ENCODE measurements at regions not wholly inside any gene's neighbourhood (a gene's known extent, or its start where the extent isn't known, plus 50 kb on each side); places are given as distances from the start of the nearest gene placed in this dataset.
"Not testable (repeated sequence)": the region's sequence is repeated elsewhere in the genome, so short reads cannot be mapped to it uniquely, and the experiment has no call there.

DNA sequence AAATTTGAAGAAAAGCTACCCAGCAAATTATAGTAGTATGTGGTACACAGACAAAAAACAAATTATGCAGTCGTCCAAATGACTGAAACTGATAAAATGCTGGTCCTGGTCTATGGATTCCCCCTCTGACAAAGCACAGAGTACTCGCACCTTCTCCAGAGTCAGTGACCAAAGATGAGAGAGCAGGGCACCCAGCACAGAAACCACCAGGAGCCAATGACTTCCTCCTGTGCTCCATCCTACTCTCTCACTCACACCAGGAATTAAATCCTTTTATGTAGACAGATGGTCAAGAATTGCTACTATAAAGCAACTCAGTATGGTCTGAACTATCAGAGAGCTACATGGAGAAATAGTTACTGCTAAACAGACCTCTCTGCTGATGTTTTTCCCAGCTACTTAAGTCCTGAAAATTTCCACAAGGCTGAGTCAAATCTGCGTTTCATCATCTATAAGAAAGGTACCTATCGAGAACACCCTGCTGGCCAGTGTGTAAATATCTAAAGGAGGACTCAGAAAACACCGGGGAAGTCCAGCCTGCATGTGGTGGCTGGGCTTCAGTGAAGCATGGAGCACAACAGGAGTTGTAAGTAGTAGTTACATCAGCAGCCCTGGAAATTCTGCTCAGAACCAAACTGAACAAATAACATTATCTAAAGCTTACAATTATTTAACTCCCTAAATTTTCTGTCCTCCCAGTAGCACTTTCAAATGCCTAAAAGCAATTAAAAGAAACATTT lies 84.5 kb upstream of the FBXO28 start:
- H3K4me3 ChIP-seq (ENCODE audit: low read depth, low read length), result not testable (repeated sequence)

- not testable (repeated sequence) for H3K4me3 ChIP-seq (ENCODE audit: low read depth, low read length)
Observed at GRCh38 chr1:224028802-224029201, 85.1 kb upstream of the FBXO28 start.

DNA sequence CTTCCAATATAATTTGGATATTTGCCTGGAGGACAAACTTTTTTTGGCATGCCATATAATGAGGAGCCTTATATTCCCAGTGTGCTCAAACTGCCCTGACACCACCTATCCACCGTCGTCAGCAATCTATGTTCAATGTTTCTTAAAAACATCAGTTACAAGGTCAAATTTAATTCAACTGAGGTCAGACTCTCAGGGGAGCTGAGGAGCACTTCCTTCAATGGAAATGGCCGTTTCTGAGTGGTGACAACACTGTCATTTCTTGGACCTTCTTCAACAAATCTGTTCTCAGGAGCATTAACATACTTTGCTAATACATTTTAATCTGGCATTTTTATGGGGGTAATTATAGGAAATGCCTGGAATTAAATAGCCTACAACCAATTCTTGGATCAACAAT lies 90.8 kb upstream of the FBXO28 start:
- not testable (repeated sequence) for H3K4me3 ChIP-seq (ENCODE audit: low read depth, low read length)

GRCh38 chr1:224022249-224022970 lies 91.5 kb upstream of the FBXO28 start:
- H3K4me3 ChIP-seq (ENCODE audit: low read depth, low read length), result not testable (repeated sequence)

DNA sequence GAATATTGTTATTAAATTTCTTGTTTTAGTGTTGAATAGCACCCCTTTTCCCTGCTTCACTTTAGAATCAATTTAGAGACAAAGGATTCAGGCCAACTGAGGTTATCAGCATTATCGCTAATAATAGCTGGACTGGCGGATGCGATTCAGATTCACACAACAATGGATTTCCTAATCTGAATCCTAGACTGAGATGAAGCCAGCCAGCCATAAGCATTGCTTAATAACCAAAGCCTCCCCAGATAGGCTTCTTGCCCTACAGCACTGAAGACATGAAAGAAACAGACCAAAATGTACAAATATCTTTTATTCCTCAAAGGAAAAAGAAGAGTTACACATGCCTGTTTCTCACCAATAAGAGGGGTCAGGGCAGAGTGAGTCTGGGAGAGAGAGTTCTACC lies 94.0 kb upstream of the FBXO28 start:
- not testable (repeated sequence) for H3K4me3 ChIP-seq (ENCODE audit: low read depth, low read length)

- not testable (repeated sequence) for H3K4me3 ChIP-seq (ENCODE audit: low read depth, low read length)
Observed at GRCh38 chr1:224015782-224016181, 98.1 kb upstream of the FBXO28 start.

GRCh38 chr1:224014330-224014649 lies 99.6 kb upstream of the FBXO28 start:
- no peak overlapping the region for H3K4me3 ChIP-seq (ENCODE audit: low read depth, low read length)

GRCh38 chr1:224013626-224014329 lies 100.1 kb upstream of the FBXO28 start:
- not testable (repeated sequence) for H3K4me3 ChIP-seq (ENCODE audit: low read depth, low read length)

GRCh38 chr1:224012807-224013434 lies 101.0 kb upstream of the FBXO28 start:
- H3K4me3 ChIP-seq (ENCODE audit: low read depth, low read length), result not testable (repeated sequence)

GRCh38 chr1:224012162-224012561 lies 101.7 kb upstream of the FBXO28 start:
- H3K4me3 ChIP-seq (ENCODE audit: low read depth, low read length), result not testable (repeated sequence)

- not testable (repeated sequence) for H3K4me3 ChIP-seq (ENCODE audit: low read depth, low read length)
Observed at GRCh38 chr1:224011751-224012150, 102.2 kb upstream of the FBXO28 start.

DNA sequence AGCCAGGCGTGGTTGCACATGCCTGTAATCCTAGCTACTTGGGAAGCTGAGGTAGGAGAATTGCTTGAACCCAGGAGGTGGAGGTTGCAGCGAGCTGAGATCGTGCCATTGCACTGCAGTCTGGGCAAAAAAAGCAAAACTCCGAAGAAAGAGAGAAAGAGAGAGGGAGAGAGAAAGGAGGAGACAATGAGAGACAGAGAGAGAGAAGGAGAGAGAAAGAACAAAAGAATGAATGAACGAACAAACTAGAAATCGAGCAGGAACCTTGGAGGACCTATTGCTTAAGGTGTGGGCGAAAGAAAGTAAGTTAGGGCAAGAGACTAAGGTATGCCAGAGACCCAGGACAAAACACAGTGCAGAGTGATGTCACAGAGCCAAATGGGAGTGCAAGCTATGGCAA lies 102.8 kb upstream of the FBXO28 start:
- not testable (repeated sequence) for H3K4me3 ChIP-seq (ENCODE audit: low read depth, low read length)

- H3K4me3 ChIP-seq (ENCODE audit: low read depth, low read length), result not testable (repeated sequence)
Observed at GRCh38 chr1:224005973-224006372, 107.9 kb upstream of the FBXO28 start.

GRCh38 chr1:224004552-224005315 lies 109.2 kb upstream of the FBXO28 start:
- not testable (repeated sequence) for H3K4me3 ChIP-seq (ENCODE audit: low read depth, low read length)

- H3K4me3 ChIP-seq (ENCODE audit: low read depth, low read length), result not testable (repeated sequence)
Observed at GRCh38 chr1:224003896-224004295, 110.0 kb upstream of the FBXO28 start.

DNA sequence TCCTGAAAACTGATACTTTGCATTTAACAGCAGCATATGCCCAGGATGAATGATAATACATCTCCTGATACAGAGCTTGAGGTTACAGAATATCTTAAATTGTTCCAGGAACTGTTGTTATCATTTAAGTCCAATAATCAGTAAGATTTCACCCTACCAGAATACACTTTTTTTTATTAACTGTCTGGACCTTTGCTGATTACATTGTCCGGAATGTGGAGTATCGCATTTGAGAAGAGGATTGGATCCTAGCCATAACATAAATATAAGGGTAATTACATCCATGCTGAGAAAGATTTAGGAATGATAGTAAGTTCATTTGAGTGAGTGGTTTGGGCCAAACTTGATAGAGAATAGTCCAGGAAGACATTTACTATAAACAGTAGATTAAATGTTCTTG lies 112.2 kb upstream of the FBXO28 start:
- not testable (repeated sequence) for H3K4me3 ChIP-seq (ENCODE audit: low read depth, low read length)

DNA sequence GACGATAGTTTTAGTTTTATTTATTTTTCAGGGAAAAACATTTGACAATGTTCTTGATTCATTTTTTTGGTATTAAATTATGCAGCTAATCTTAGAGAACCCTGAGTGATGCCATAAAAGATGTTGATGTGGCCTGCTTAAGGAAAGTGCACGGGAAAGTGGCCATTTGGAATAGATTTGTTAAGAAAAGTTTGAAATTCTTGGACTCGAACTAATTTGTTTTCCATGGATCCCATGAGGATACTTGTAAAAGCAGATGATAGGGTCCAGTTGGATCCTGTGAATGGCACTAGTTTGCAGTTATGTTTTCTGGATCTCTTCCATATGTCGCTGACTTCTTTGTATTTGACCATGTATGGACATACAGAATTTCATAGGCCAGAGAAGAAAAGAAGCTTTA lies 114.2 kb upstream of the FBXO28 start:
- H3K4me3 ChIP-seq (ENCODE audit: low read depth, low read length), result not testable (repeated sequence)

DNA sequence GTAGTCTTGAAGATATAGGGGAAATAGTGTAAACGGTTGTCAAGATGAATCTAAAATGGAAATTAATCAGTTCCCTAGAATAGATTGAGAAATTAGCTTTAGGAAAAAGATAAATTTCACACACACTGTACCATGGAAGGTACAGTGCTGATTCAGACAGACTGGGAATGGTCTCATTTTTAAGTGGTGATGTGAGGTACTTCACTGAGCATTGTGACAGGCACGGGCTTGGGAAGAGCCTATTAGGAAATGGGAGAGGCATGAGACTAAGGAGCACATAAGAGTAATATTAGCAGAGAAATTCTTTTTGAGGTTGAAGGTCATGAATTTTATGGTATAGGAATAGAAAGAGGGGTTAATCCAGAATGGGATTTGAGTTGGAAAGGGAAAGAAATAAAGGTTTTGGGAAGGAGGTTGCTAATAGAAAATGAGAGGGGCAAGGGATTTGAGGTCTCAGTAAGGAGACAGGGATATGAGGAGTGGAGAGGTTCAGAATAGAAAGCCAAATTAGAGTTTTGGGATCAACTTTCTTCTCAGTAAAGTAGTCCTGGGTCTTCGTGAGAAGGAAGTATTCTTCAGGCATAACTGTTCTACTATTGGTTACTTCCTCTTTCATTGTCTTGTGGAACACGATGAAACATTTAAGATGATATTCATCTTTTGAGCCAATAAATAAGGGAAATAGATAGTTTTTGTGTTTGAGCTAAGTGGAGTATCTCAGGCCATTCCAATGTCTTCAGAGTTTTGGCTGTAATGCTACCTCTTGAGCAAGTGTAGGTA lies 115.0 kb upstream of the FBXO28 start:
- H3K4me3 ChIP-seq (ENCODE audit: low read depth, low read length), result not testable (repeated sequence)

GRCh38 chr1:223996376-223996775 lies 117.5 kb upstream of the FBXO28 start:
- H3K4me3 ChIP-seq (ENCODE audit: low read depth, low read length), result not testable (repeated sequence)
